ACC112 (cell line): ENCODE measurements at regions not wholly inside any gene's neighbourhood (a gene's known extent, or its start where the extent isn't known, plus 50 kb on each side); places are given as distances from the start of the nearest gene placed in this dataset.

Experiments
- H2AFZ ChIP-seq: fragments of 200-600 bp; sonication (generic); one replicate; pipeline ENCODE4 v1.6.0; 2017; ENCODE audit warnings: antibody characterized with exemption, low read length; ENCODE audit not compliant: unreplicated experiment
- H3K27ac ChIP-seq: fragments of 200-600 bp; sonication (generic); 2 replicates; pipeline ENCODE4 v1.5.1; 2014; ENCODE audit warnings: low read depth, mild to moderate bottlenecking, antibody characterized with exemption, low read length, moderate library complexity
- H3K27me3 ChIP-seq: fragments of 200-600 bp; sonication (generic); 2 replicates; pipeline ENCODE4 v1.6.1; 2014; ENCODE audit warnings: mild to moderate bottlenecking, antibody characterized with exemption, low read length, moderate library complexity, mixed read lengths; ENCODE audit not compliant: insufficient read depth
- H3K36me3 ChIP-seq: fragments of 200-600 bp; sonication (generic); 2 replicates; pipeline ENCODE4 v1.6.1; 2016; ENCODE audit warnings: mild to moderate bottlenecking, antibody characterized with exemption, low read length, moderate library complexity, mixed read lengths; ENCODE audit not compliant: insufficient read depth
- H3K4me1 ChIP-seq: fragments of 200-600 bp; sonication (generic); one replicate; pipeline ENCODE4 v1.6.1; 2016; ENCODE audit warnings: low read length, mixed read lengths; ENCODE audit not compliant: insufficient read depth, unreplicated experiment, control insufficient read depth
- H3K4me3 ChIP-seq: fragments of 200-600 bp; sonication (generic); 2 replicates; pipeline ENCODE4 v1.5.1; 2014; ENCODE audit warnings: mild to moderate bottlenecking, low read depth, low read length
- H3K79me2 ChIP-seq: fragments of 200-600 bp; sonication (generic); one replicate; pipeline ENCODE4 v1.6.0; 2016; ENCODE audit warnings: low read length; ENCODE audit not compliant: control insufficient read depth, unreplicated experiment, insufficient read depth

GRCh38 chr3:161573136-161573535 lies 76.5 kb downstream of the OTOL1 start:
- no peaks in the 10 kb centered on the region for H3K79me2 ChIP-seq
- H3K36me3 ChIP-seq, result no peaks in the 10 kb centered on the region
- no peak overlapping the region for H3K4me3 ChIP-seq
- H3K4me1 ChIP-seq, result peaks cover 5% of the 10 kb centered on the region
- no peak overlapping the region for H2AFZ ChIP-seq
- H3K27me3 ChIP-seq, result peaks cover 2% of the 10 kb centered on the region; the same call in 1 of the 2 replicates
- no peak overlapping the region for H3K27ac ChIP-seq

- H3K79me2 ChIP-seq, result no peaks in the 10 kb centered on the region
- no peak overlapping the region for H3K4me3 ChIP-seq
- H3K4me1 ChIP-seq, result no peaks in the 10 kb centered on the region
- H2AFZ ChIP-seq, result no peak overlapping the region
- H3K27ac ChIP-seq, result no peak overlapping the region
- no peaks in the 10 kb centered on the region for H3K27me3 ChIP-seq
- H3K36me3 ChIP-seq, result no peaks in the 10 kb centered on the region
Measured at GRCh38 chr3:161575901-161576300, 79.3 kb downstream of the OTOL1 start.

- H3K4me3 ChIP-seq, result no peak overlapping the region
- H3K36me3 ChIP-seq, result no peaks in the 10 kb centered on the region
- no peaks in the 10 kb centered on the region for H3K79me2 ChIP-seq
- H3K4me1 ChIP-seq, result no peaks in the 10 kb centered on the region
- no peaks in the 10 kb centered on the region for H3K27me3 ChIP-seq
- no peak overlapping the region for H3K27ac ChIP-seq
- H2AFZ ChIP-seq, result no peak overlapping the region
Measured at GRCh38 chr3:161576311-161576710, 79.7 kb downstream of the OTOL1 start.

- no peak overlapping the region for H3K4me3 ChIP-seq
- H3K79me2 ChIP-seq, result no peaks in the 10 kb centered on the region
- H3K36me3 ChIP-seq, result no peaks in the 10 kb centered on the region
- no peaks in the 10 kb centered on the region for H3K4me1 ChIP-seq
- no peak overlapping the region for H3K27ac ChIP-seq
- H2AFZ ChIP-seq, result no peak overlapping the region
- no peaks in the 10 kb centered on the region for H3K27me3 ChIP-seq
Measured at GRCh38 chr3:161576714-161577510, 80.3 kb downstream of the OTOL1 start.

- no peaks in the 10 kb centered on the region for H3K4me1 ChIP-seq
- no peak overlapping the region for H2AFZ ChIP-seq
- no peak overlapping the region for H3K27ac ChIP-seq
- H3K27me3 ChIP-seq, result no peaks in the 10 kb centered on the region
- H3K79me2 ChIP-seq, result no peaks in the 10 kb centered on the region
- no peak overlapping the region for H3K4me3 ChIP-seq
- no peaks in the 10 kb centered on the region for H3K36me3 ChIP-seq
Measured at GRCh38 chr3:161577662-161578061, 81.1 kb downstream of the OTOL1 start.

DNA sequence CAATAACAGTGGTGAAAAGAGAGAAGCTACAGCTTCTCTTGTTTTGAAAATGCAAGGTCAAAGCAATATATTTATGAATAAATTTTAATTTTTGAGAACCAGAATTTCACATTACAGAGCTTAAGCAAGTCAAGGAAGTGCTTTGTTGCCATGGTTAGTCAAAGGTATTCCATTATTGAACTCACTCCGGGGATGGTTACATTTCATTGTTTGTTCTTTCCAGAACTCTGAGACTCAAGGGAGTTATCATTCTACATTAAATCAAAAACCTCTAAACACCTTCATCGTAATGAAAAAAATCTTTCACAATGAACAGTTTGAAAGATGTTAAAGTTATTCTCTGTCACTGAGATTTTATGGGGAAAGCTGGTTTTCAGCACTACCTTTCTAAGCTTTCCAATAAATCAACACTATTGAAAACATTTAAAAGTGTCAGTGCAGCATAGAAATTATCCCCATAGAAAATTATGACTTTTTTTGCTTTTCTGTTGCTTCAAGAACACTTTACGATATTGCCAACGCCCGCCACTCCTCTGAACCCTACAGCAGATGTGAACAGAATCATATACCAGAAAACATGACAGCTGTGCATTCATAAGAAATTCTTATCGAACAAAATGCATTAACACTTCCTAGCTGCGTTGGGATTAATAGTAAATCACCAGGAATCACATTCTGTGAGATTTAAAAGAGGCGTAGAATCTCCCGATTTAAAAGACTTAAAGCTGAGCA lies 83.0 kb downstream of the OTOL1 start:
- Histone ChIP-seq H3K4me3 (no peak overlapping the region), H3K79me2 (no peaks in the 10 kb centered on the region), H2AFZ (no peak overlapping the region), H3K4me1 (no peaks in the 10 kb centered on the region), H3K27me3 (no peaks in the 10 kb centered on the region), H3K36me3 (no peaks in the 10 kb centered on the region), H3K27ac (no peak overlapping the region)

- no peak overlapping the region for H2AFZ ChIP-seq
- H3K27me3 ChIP-seq, result no peaks in the 10 kb centered on the region
- H3K4me3 ChIP-seq, result no peak overlapping the region
- no peaks in the 10 kb centered on the region for H3K36me3 ChIP-seq
- no peak overlapping the region for H3K27ac ChIP-seq
- H3K4me1 ChIP-seq, result no peaks in the 10 kb centered on the region
- no peaks in the 10 kb centered on the region for H3K79me2 ChIP-seq
Measured at GRCh38 chr3:161585922-161586321, 89.3 kb downstream of the OTOL1 start.

DNA sequence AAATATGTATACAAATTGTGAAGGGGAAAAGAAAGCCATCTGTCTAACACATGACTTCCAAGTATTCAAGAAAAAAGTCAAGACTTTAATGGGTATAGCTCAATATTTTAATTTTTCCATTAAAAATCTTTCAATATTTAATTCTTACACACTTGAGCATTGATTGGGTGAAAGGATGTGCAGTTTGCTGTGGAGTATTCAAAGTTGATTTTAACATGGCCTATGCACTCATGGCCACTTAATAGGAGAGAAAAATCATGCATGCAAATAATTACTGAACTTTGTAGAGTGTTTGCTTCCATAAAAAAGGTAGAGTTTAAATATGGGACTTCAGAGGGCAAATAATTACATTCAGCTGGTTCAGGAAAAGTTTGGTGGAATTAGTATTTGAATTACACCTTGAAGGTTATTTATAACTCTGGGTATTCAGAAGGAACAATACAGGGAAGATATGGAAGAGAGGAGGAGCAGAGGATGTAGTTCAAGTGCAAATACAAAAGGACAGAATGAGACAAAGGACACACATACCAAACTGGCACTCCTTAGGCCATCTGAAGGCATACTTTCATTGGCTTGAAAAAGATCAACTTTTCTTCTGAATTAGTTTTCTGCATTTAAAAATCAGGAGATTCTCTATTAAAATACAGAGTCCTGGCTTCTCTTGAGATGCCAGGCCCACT lies 90.1 kb downstream of the OTOL1 start:
- H3K36me3 ChIP-seq, result no peaks in the 10 kb centered on the region
- no peaks in the 10 kb centered on the region for H3K79me2 ChIP-seq
- no peak overlapping the region for H2AFZ ChIP-seq
- H3K27me3 ChIP-seq, result no peaks in the 10 kb centered on the region
- H3K27ac ChIP-seq, result no peak overlapping the region
- no peak overlapping the region for H3K4me3 ChIP-seq
- H3K4me1 ChIP-seq, result no peaks in the 10 kb centered on the region

DNA sequence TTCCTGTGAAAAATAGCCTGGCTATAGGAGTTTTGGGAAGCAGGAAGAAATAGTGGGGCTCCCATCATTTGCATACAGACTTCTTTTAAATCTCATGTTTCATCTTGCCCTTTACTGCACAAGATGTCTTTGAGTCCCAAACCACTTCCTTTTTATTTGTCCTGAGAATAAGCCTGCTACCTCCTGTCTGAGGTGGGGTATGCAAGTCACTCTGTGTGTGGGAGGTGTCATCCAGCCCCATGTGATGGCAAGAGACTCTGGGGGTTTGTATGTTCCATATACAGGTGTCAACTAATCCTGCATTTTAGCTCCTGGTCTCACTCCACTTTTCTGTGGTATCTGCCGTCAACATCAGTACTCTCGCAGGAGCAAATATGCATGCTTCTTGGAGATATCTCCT lies 102.0 kb downstream of the OTOL1 start:
- no peaks in the 10 kb centered on the region for H3K36me3 ChIP-seq
- H3K4me3 ChIP-seq, result no peak overlapping the region
- H2AFZ ChIP-seq, result no peak overlapping the region
- no peaks in the 10 kb centered on the region for H3K27me3 ChIP-seq
- H3K4me1 ChIP-seq, result no peaks in the 10 kb centered on the region
- H3K27ac ChIP-seq, result no peak overlapping the region
- no peaks in the 10 kb centered on the region for H3K79me2 ChIP-seq

DNA sequence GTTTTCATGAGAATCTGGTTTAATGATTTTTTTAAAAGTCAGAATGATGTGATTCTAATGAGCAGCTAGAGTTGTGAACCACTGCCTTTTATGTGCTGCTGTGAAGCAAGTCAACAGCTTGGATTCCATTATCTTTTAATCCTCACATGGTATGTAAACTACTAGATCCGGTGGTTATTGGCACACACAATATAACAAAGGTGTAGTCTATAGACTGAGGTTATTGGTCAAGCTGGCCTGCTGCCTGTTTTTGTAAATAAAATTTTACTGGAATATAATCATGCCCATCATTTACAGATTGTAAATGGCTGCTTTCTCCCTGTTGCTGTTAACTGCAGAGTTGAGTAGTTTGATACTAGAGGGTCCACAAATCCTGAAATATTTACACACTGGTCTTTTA lies 103.1 kb downstream of the OTOL1 start:
- H2AFZ ChIP-seq, result no peak overlapping the region
- H3K4me1 ChIP-seq, result no peaks in the 10 kb centered on the region
- H3K36me3 ChIP-seq, result no peaks in the 10 kb centered on the region
- H3K4me3 ChIP-seq, result no peak overlapping the region
- no peak overlapping the region for H3K27ac ChIP-seq
- no peaks in the 10 kb centered on the region for H3K27me3 ChIP-seq
- no peaks in the 10 kb centered on the region for H3K79me2 ChIP-seq
